K562 (cell line): ENCODE measurements at regions not wholly inside any gene's neighbourhood (a gene's known extent, or its start where the extent isn't known, plus 50 kb on each side); places are given as distances from the start of the nearest gene placed in this dataset.

Experiments
- ATAC-seq: fragments of 200-7000 bp; cut with Tn5 transposase; 3 replicates; pipeline ENCODE4 v1.9.1; 2020; ENCODE audit warnings: moderate library complexity
- BruUV-seq: library from RNA; stranded (reverse); fragments of 400-500 nt; replicated peaks from 2 replicates; lab custom pipeline; 2021; lab: Mats Ljungman, UMichigan
- CTCF ChIA-PET: fragments of 300-600 bp; formaldehyde crosslinking; extraction: SDS; loops from one replicate; lab custom pipeline; 2021; ENCODE audit warnings: low intra/inter-chr PET ratio; lab: Yijun Ruan, JAX
- POLR2A ChIA-PET: fragments of 300-600, 350-650 bp; sonication (Branson Sonifier 250); formaldehyde crosslinking; extraction: SDS; loops from one replicate; lab custom pipeline; 2021; ENCODE audit warnings: antibody characterized with exemption, inconsistent platforms; lab: Yijun Ruan, JAX
- DNase-seq, 4 experiments: peaks; one replicate each; pipeline versions ENCODE4 v3.0.0 to v3.0.0-alpha.2; 2011 to 2018; ENCODE audit warnings: low spot score in 3 of 4, mixed read lengths in 3 of 4; ENCODE audit errors: extremely low read depth in 1 of 4
- FAIRE-seq: peaks from 2 replicates; lab custom pipeline; 2011; peaks lifted over from hg19 to GRCh38; lab: Jason Lieb, UNC
- H2AFZ ChIP-seq: 2 replicates; pipeline ENCODE4 v1.6.0; 2011; ENCODE audit warnings: low read depth, low read length, control low read depth, inconsistent platforms
- H3K27ac ChIP-seq: fragments of 200-600 bp; 3 replicates; pipeline ENCODE4 v1.8.0; 2011; ENCODE audit warnings: low read depth, mild to moderate bottlenecking, control low read depth, inconsistent platforms, low read length, moderate library complexity, mixed read lengths; ENCODE audit errors: extremely low read depth
- H3K27me3 ChIP-seq, 2 experiments: fragments of 300-600 bp in 1 of 2; 2 replicates in 1 of 2; 3 replicates in 1 of 2; pipeline versions ENCODE4 v1.6.0 to v1.8.0; 2011; ENCODE audit warnings: inconsistent platforms in 2 of 2, low read length in 2 of 2, mild to moderate bottlenecking in 1 of 2, mixed read lengths in 1 of 2, moderate library complexity in 1 of 2; ENCODE audit not compliant: control insufficient read depth in 2 of 2, insufficient read depth in 2 of 2
- H3K36me3 ChIP-seq: fragments of 300-600 bp; 3 replicates; pipeline ENCODE4 v1.8.0; 2011; ENCODE audit warnings: mild to moderate bottlenecking, low read length, inconsistent platforms; ENCODE audit not compliant: control insufficient read depth, insufficient read depth
- H3K4me1 ChIP-seq, 2 experiments: fragments of 200-600 bp in 1 of 2; replicated peaks in 1 of 2; 2 replicates in 1 of 2; 3 replicates in 1 of 2; pipeline versions ENCODE4 v1.5.1 to v1.8.0; 2011; ENCODE audit warnings: inconsistent platforms in 2 of 2, low read length in 2 of 2, mild to moderate bottlenecking in 1 of 2, mixed read lengths in 1 of 2, moderate library complexity in 1 of 2; ENCODE audit not compliant: control insufficient read depth in 2 of 2, insufficient read depth in 2 of 2
- H3K4me2 ChIP-seq: 2 replicates; pipeline ENCODE4 v1.6.1; 2011; ENCODE audit warnings: low read length, control low read depth, inconsistent platforms, mixed read lengths; ENCODE audit not compliant: insufficient read depth
- H3K4me3 ChIP-seq: fragments of 200-600 bp; sonication (generic), shearing (Covaris generic); 2 replicates; pipeline ENCODE4 v1.5.1; 2016; ENCODE audit warnings: control low read depth, inconsistent platforms
- H3K79me2 ChIP-seq: fragments of 200-600 bp; 3 replicates; pipeline ENCODE4 v1.8.0; 2011; ENCODE audit warnings: low read length, inconsistent platforms; ENCODE audit not compliant: control insufficient read depth, insufficient read depth
- H3K9ac ChIP-seq, 2 experiments: 2 replicates each; pipeline versions ENCODE4 v1.6.0 to v1.6.1; 2011; ENCODE audit warnings: low read depth in 2 of 2, low read length in 2 of 2, control low read depth in 1 of 2, inconsistent platforms in 1 of 2, mild to moderate bottlenecking in 1 of 2, mixed read lengths in 1 of 2; ENCODE audit not compliant: insufficient read depth in 1 of 2
- H3K9me1 ChIP-seq: one replicate; pipeline ENCODE4 v1.6.0; 2011; ENCODE audit warnings: inconsistent platforms, mild to moderate bottlenecking, low read length, moderate library complexity; ENCODE audit not compliant: control insufficient read depth, insufficient read depth
- H3K9me3 ChIP-seq: replicated peaks from 2 replicates; pipeline ENCODE4 v1.5.1; 2011; ENCODE audit warnings: low read depth, low read length, inconsistent platforms; ENCODE audit not compliant: control insufficient read depth, insufficient read depth
- H4K20me1 ChIP-seq: replicated peaks from 2 replicates; pipeline ENCODE4 v1.6.1; 2011; ENCODE audit warnings: low read length, inconsistent platforms, mixed read lengths; ENCODE audit not compliant: control insufficient read depth, insufficient read depth
- DDX20 ChIP-seq: fragments of 450-650 bp; IDR thresholded peaks from 2 replicates; pipeline ENCODE4 v1.6.1; 2016; ENCODE audit warnings: missing genetic modification characterization, low read depth, mild to moderate bottlenecking, missing compliant biosample characterization, moderate library complexity
- EZH2 ChIP-seq: IDR thresholded peaks from 2 replicates; pipeline ENCODE4 v1.6.1; 2012; ENCODE audit warnings: low read depth, mild to moderate bottlenecking, inconsistent platforms, low read length, borderline replicate concordance
- HMG20B ChIP-seq: fragments of 250-450 bp; sonication (Bioruptor Pico); IDR thresholded peaks from 2 replicates; pipeline ENCODE4 v1.5.0; 2021; ENCODE audit warnings: mild to moderate bottlenecking
- HNRNPK ChIP-seq: fragments of 200-400 bp; formaldehyde crosslinking; IDR thresholded peaks from one replicate; pipeline ENCODE4 v1.6.1; 2018; ENCODE audit warnings: mild to moderate bottlenecking, low read depth, low read length; ENCODE audit not compliant: poor library complexity, severe bottlenecking
- NFE2 ChIP-seq: IDR thresholded peaks from 2 replicates; pipeline ENCODE4 v1.6.1; 2014; ENCODE audit warnings: antibody characterized with exemption, low read depth
- ZC3H8 ChIP-seq: fragments of 450-650 bp; IDR thresholded peaks from 2 replicates; pipeline ENCODE4 v1.6.1; 2017
- ZNF121 ChIP-seq: sonication (generic); formaldehyde crosslinking; conservative IDR thresholded peaks from 2 replicates; pipeline ENCODE4 v1.8.0; 2022; ENCODE audit warnings: missing genetic modification reagents
- ZNF239 ChIP-seq: fragments of 250-450 bp; sonication (Bioruptor Pico); IDR thresholded peaks from 2 replicates; pipeline ENCODE4 v1.4.0; 2020; ENCODE audit warnings: mild to moderate bottlenecking
- WGBS: fragments of 100-300 bp; shearing (Covaris generic); methylation state at CpG from one replicate; pipeline ENCODE4 v1.1.6; 2016; ENCODE audit warnings: low coverage, mixed read lengths; ENCODE audit not compliant: insufficient coverage; ENCODE audit errors: missing lambda C conversion rate; 5-methylcytosine and 5-hydroxymethylcytosine counted together
- in situ Hi-C: fragments of 300-500 bp; cut with MboI; formaldehyde crosslinking; loops from 4 replicates; pipeline ENCODE4 v1.15.0; 2018; ENCODE audit warnings: inconsistent platforms, mixed read lengths
- intact Hi-C: fragments of 100-400 bp; cut with micrococcal nuclease; formaldehyde crosslinking; loops from 2 replicates; pipeline ENCODE4 v1.14.2; 2022
- TF ChIP-seq, protein P1 (sequence below), 2 experiments: fragments of 450-650 bp in 1 of 2; sonication (generic) in 1 of 2; formaldehyde crosslinking in 1 of 2; IDR thresholded peaks; 2 replicates each; pipeline versions ENCODE4 v1.7.1 to v1.9.0; 2016 to 2022; ENCODE audit warnings: inconsistent platforms in 1 of 2, mild to moderate bottlenecking in 1 of 2, missing genetic modification reagents in 1 of 2

DNA sequence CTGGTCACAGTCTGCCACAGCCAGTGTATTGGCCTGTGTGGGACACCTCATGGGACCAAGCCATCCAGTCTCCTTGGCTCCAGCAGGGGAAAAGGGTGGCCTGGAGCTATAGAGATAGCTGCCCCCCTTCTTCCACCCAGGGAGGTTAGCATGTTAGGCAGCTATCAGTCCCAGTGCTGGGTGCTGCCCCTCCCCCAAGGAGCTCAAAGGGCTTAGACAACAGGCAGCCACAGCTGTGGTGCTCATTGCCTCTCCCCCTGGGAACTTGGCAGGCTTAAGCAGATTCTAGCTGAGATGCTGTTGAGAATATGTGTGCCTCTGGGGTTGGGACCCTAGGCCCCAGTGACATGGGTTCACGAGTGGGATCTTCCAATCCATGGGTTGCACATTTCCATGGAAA lies 226.0 kb upstream of the PTGER4 start:
- in situ Hi-C loops (no loop called here), intact Hi-C loops (no loop called here)
- Histone ChIP-seq H3K27ac (no peak overlapping the region), H3K27me3 (no peaks in the 10 kb centered on the region), H3K36me3 (no peaks in the 10 kb centered on the region), H2AFZ (no peak overlapping the region), H3K79me2 (no peaks in the 10 kb centered on the region), H3K4me2 (no peak overlapping the region), H3K9me3 (no peaks in the 10 kb centered on the region), H3K9ac (no peak overlapping the region), H3K4me1 (no peaks in the 10 kb centered on the region), H4K20me1 (no peaks in the 10 kb centered on the region), H3K9me1 (no peaks in the 10 kb centered on the region), H3K4me3 (no peak overlapping the region)
- ATAC-seq, result no peak
- BruUV-seq, result no TSS peak
- no peak for FAIRE-seq
- WGBS, result 0% methylated on average over 1 of the region's 1 CpG
- ChIA-PET POLR2A (interaction anchor here (1.0 kb wide), 1 partner anchor 11 kb away, joined by 5 read pairs; no protein-coding TSS in a partner anchor), CTCF (no interaction called here)
- no peak for DNase-seq
- no peak for TF ChIP-seq ZC3H8
- TF ChIP-seq HNRNPK, result no peak
- no peak for TF ChIP-seq ZNF239 (CRISPR knock-in tag)
- TF ChIP-seq ZNF121 (CRISPR knock-in tag), result no peak
- no peak for TF ChIP-seq NFE2
- TF ChIP-seq, protein P1, sequence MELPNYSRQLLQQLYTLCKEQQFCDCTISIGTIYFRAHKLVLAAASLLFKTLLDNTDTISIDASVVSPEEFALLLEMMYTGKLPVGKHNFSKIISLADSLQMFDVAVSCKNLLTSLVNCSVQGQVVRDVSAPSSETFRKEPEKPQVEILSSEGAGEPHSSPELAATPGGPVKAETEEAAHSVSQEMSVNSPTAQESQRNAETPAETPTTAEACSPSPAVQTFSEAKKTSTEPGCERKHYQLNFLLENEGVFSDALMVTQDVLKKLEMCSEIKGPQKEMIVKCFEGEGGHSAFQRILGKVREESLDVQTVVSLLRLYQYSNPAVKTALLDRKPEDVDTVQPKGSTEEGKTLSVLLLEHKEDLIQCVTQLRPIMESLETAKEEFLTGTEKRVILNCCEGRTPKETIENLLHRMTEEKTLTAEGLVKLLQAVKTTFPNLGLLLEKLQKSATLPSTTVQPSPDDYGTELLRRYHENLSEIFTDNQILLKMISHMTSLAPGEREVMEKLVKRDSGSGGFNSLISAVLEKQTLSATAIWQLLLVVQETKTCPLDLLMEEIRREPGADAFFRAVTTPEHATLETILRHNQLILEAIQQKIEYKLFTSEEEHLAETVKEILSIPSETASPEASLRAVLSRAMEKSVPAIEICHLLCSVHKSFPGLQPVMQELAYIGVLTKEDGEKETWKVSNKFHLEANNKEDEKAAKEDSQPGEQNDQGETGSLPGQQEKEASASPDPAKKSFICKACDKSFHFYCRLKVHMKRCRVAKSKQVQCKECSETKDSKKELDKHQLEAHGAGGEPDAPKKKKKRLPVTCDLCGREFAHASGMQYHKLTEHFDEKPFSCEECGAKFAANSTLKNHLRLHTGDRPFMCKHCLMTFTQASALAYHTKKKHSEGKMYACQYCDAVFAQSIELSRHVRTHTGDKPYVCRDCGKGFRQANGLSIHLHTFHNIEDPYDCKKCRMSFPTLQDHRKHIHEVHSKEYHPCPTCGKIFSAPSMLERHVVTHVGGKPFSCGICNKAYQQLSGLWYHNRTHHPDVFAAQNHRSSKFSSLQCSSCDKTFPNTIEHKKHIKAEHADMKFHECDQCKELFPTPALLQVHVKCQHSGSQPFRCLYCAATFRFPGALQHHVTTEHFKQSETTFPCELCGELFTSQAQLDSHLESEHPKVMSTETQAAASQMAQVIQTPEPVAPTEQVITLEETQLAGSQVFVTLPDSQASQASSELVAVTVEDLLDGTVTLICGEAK (IDR thresholded peaks at IDR 0.05), result no peak
- TF ChIP-seq, protein P1 (CRISPR knock-in tag; IDR thresholded peaks at IDR 0.05), result no peak
- no peak for TF ChIP-seq DDX20 (tag)
- no peak for TF ChIP-seq EZH2
- TF ChIP-seq HMG20B (CRISPR knock-in tag), result no peak
